T-helper 2 cell treated with Interferon-gamma antibody and Interleukin-4, amounts not matched to agents 5 μg/mL and 100 μg/mL, for 36 hours (primary cell): ENCODE measurements at regions not wholly inside any gene's neighbourhood (a gene's known extent, or its start where the extent isn't known, plus 50 kb on each side); places are given as distances from the start of the nearest gene placed in this dataset.

Experiments
- DNase-seq: peaks from one replicate; pipeline ENCODE4 v3.0.0; 2021; ENCODE audit warnings: low spot score
- H3K27ac Mint-ChIP-seq: one replicate; pipeline ENCODE4 v1.8.0; 2021; ENCODE audit warnings: mild to moderate bottlenecking, mixed read lengths
- H3K27me3 Mint-ChIP-seq: one replicate; pipeline ENCODE4 v1.8.0; 2021; ENCODE audit warnings: low read depth, mixed read lengths
- H3K36me3 Mint-ChIP-seq: one replicate; pipeline ENCODE4 v1.8.0; 2021; ENCODE audit warnings: low read depth, mixed read lengths
- H3K4me1 Mint-ChIP-seq: one replicate; pipeline ENCODE4 v1.8.0; 2021; ENCODE audit warnings: low read depth, mixed read lengths
- H3K4me3 Mint-ChIP-seq: one replicate; pipeline ENCODE4 v1.8.0; 2022; ENCODE audit warnings: mild to moderate bottlenecking, moderate library complexity, mixed read lengths
- H3K9me3 Mint-ChIP-seq: one replicate; pipeline ENCODE4 v1.8.0; 2021; ENCODE audit warnings: mixed read lengths

DNA sequence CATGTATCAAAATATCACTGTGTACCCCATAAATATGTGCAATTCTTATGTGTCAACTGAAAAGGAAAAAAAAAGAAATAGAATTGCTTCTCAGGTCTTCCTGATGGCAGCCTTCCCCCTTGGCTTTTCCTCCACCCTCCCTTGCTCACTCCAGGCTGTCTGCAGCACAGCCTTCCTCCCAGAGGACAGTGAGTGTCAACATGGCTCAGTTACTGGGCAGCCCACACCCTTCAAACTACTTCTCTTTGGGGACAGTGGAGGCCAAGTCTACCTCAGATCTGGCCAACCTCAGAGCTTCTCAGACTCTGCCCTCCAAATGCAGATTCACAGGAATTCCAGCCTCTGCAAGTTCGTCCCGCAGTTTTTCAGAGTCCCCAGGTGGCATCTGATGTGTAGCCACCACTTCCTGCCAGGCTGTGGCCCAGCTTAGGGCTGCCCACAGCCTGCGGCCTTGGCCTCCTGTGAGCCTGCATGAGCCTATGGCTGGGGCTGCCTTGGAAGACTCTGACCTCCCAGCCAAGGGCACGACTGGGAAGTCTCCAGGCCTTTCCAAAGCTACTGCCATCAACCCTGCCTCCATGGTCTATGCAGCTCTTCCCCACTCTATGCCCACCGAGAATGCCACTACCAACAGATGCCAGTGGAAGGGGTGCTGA is 148.0 kb upstream of the PWP1 start:
- Mint-ChIP-seq H3K4me3 (no peak overlapping the region), H3K4me1 (peaks cover 9% of the 10 kb centered on the region), H3K9me3 (no peaks in the 10 kb centered on the region), H3K27me3 (peaks cover 3% of the 10 kb centered on the region), H3K36me3 (no peaks in the 10 kb centered on the region), H3K27ac (no peak overlapping the region)
- DNase-seq = no peak

DNA sequence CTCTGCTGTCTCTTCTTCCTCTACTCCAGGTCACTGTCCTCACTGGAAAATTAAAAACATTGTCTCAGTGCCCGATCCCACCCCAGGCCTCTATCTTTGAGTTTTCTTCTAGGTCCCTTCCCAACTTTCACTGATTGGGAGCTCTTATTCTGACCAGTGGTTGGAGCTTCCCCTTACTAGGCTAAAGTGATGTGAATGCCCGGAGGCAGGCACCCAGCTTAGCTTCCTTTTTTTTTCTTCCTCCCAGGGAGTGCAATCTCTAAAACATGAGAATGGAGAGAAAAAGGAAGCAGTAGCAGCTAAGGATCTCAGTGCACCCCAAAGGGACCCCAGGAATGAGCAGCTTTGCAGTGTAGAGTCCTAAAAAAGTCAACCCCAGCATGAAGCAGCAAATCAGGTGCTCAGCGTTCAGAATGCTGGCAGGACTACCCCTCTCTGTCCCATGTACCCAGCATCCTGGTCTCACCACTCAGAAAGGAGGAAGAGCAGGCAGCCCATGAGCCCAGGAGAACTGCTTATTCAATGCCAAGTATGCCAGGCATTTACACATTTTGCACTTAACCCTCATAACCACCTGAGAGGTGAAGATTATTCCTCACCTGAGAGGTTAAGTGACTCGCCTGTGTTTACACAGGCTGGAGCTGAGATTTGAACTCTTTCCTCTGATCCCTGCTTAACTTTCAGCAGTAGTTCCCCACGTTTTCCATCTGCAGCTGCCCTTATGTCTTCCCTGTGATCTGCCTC is 146.2 kb upstream of the PWP1 start:
- Mint-ChIP-seq H3K4me1 (peaks cover 2% of the 10 kb centered on the region), H3K27ac (no peak overlapping the region), H3K27me3 (peaks cover under 1% of the 10 kb centered on the region), H3K36me3 (no peaks in the 10 kb centered on the region), H3K4me3 (no peak overlapping the region), H3K9me3 (no peaks in the 10 kb centered on the region)
- no peak for DNase-seq

GRCh38 chr12:107541001-107541705 is 144.4 kb upstream of the PWP1 start:
- no peak for DNase-seq
- H3K4me1 Mint-ChIP-seq = peaks cover 2% of the 10 kb centered on the region
- H3K27me3 Mint-ChIP-seq = no peaks in the 10 kb centered on the region

GRCh38 chr12:107543416-107543815 is 142.2 kb upstream of the PWP1 start:
- Mint-ChIP-seq H3K27ac (no peak overlapping the region), H3K4me1 (peaks cover 4% of the 10 kb centered on the region), H3K9me3 (no peaks in the 10 kb centered on the region), H3K4me3 (no peak overlapping the region), H3K27me3 (no peaks in the 10 kb centered on the region), H3K36me3 (no peaks in the 10 kb centered on the region)
- DNase-seq = no peak

More at GRCh38 chr12:107541001-107541705, 144.4 kb upstream of the PWP1 start:
- H3K9me3 Mint-ChIP-seq = no peaks in the 10 kb centered on the region
- no peaks in the 10 kb centered on the region for H3K36me3 Mint-ChIP-seq
- no peak overlapping the region for H3K4me3 Mint-ChIP-seq
- H3K27ac Mint-ChIP-seq = peak overlapping the region; percentile 12

DNA sequence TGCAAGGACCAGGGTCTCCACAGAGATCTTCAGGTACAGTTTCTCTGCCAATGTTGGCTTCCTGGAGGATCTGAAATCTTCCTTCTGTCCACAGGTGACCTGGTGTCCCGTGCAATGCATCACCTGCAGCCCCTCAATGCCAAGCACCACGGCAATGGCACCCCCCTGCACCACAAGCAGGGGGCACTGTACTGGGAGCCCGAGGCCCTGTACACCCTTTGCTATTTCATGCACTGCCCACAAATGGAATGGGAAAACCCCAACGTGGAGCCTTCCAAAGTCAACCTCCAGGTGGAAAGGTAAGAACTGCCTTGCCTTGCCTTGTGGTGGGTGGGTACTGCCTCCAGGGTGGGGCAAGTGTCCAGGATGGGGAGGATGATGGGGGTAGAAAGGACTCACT is 141.8 kb upstream of the PWP1 start:
- H3K9me3 Mint-ChIP-seq = no peaks in the 10 kb centered on the region
- H3K4me1 Mint-ChIP-seq = peaks cover 4% of the 10 kb centered on the region
- H3K27ac Mint-ChIP-seq = no peak overlapping the region
- no peaks in the 10 kb centered on the region for H3K27me3 Mint-ChIP-seq
- DNase-seq = no peak
- no peak overlapping the region for H3K4me3 Mint-ChIP-seq
- no peaks in the 10 kb centered on the region for H3K36me3 Mint-ChIP-seq

DNA sequence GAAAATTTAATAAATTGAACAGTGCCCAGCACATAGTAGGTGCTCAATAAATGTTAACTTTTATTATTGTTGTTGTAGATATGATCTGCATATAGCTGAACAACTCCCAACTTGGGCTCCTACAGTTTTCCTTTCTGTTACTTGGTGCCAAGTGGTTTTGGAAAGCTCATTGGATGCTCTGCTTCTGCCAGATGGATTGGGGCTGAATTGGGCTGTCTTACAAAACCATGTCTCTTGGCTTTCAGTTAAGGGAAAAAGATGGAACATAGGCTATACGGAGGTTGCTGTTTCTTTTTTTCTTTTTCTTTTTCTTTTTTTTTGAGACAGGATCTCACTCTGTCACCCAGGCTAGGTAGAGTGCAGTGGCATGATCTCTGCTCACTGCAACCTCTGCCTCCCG is 140.7 kb upstream of the PWP1 start:
- Mint-ChIP-seq H3K27ac (no peak overlapping the region), H3K4me3 (no peak overlapping the region), H3K27me3 (no peaks in the 10 kb centered on the region), H3K4me1 (peaks cover 4% of the 10 kb centered on the region), H3K9me3 (no peaks in the 10 kb centered on the region), H3K36me3 (no peaks in the 10 kb centered on the region)
- no peak for DNase-seq

GRCh38 chr12:107545737-107546353 is 139.8 kb upstream of the PWP1 start:
- no peaks in the 10 kb centered on the region for H3K36me3 Mint-ChIP-seq
- H3K4me3 Mint-ChIP-seq = no peak overlapping the region
- H3K4me1 Mint-ChIP-seq = peaks cover 4% of the 10 kb centered on the region
- no peak for DNase-seq
- H3K9me3 Mint-ChIP-seq = no peaks in the 10 kb centered on the region
- H3K27ac Mint-ChIP-seq = no peak overlapping the region
- no peaks in the 10 kb centered on the region for H3K27me3 Mint-ChIP-seq

GRCh38 chr12:107547389-107547788 is 138.2 kb upstream of the PWP1 start:
- Mint-ChIP-seq H3K27ac (no peak overlapping the region), H3K36me3 (no peaks in the 10 kb centered on the region), H3K9me3 (no peaks in the 10 kb centered on the region), H3K27me3 (no peaks in the 10 kb centered on the region), H3K4me3 (no peak overlapping the region), H3K4me1 (peaks cover 2% of the 10 kb centered on the region)
- no peak for DNase-seq

DNA sequence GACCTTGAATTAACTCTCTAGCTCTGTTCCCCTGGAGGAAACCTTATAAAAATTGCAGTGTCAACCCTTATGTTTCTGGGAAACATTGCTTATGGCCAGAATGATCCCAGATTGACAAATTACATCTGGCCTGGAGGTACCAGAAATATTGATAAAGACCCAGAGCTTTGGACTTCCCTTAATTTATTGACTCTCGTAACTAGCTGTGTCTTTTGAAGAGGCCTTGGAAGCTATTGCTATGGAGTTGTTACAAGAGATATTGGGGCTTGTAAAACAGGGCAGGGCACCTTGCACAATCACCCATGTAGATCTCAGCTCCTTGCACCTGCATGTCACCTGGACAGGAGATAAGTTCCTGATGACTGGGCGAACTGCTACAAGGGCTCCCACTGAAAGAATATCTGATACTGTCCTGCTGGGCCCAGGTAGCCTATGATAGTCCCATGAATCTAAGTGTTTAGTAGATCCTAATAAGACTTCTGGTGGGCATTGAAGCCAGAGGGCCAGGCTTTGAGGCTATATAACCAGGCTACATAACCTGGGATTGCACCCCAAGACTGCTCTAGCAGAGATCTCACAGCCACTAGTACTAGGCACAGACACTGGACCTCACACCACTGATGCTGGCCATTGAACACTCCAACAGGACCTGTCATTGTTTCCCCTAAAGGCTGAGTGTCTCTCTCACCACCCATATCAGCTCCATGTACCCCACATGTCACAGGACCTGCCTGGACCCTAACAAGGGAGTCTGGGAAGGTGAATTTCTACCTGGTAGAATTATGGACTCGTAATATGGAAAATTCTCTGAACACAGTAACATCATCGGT is 135.7 kb upstream of the PWP1 start:
- H3K36me3 Mint-ChIP-seq = no peaks in the 10 kb centered on the region
- no peak for DNase-seq
- H3K27me3 Mint-ChIP-seq = no peaks in the 10 kb centered on the region
- H3K9me3 Mint-ChIP-seq = no peaks in the 10 kb centered on the region
- no peak overlapping the region for H3K27ac Mint-ChIP-seq
- H3K4me3 Mint-ChIP-seq = no peak overlapping the region
- peaks cover 2% of the 10 kb centered on the region for H3K4me1 Mint-ChIP-seq

GRCh38 chr12:107551434-107551833 is 134.2 kb upstream of the PWP1 start:
- no peak overlapping the region for H3K27ac Mint-ChIP-seq
- H3K36me3 Mint-ChIP-seq = no peaks in the 10 kb centered on the region
- H3K4me1 Mint-ChIP-seq = no peaks in the 10 kb centered on the region

GRCh38 chr12:107552263-107552662 is 133.3 kb upstream of the PWP1 start:
- Mint-ChIP-seq H3K4me3 (no peak overlapping the region), H3K36me3 (no peaks in the 10 kb centered on the region), H3K9me3 (no peaks in the 10 kb centered on the region), H3K4me1 (no peaks in the 10 kb centered on the region), H3K27me3 (no peaks in the 10 kb centered on the region), H3K27ac (no peak overlapping the region)
- no peak for DNase-seq

More at GRCh38 chr12:107551434-107551833, 134.2 kb upstream of the PWP1 start:
- H3K27me3 Mint-ChIP-seq = no peaks in the 10 kb centered on the region
- DNase-seq = no peak
- H3K4me3 Mint-ChIP-seq = no peak overlapping the region
- no peaks in the 10 kb centered on the region for H3K9me3 Mint-ChIP-seq

DNA sequence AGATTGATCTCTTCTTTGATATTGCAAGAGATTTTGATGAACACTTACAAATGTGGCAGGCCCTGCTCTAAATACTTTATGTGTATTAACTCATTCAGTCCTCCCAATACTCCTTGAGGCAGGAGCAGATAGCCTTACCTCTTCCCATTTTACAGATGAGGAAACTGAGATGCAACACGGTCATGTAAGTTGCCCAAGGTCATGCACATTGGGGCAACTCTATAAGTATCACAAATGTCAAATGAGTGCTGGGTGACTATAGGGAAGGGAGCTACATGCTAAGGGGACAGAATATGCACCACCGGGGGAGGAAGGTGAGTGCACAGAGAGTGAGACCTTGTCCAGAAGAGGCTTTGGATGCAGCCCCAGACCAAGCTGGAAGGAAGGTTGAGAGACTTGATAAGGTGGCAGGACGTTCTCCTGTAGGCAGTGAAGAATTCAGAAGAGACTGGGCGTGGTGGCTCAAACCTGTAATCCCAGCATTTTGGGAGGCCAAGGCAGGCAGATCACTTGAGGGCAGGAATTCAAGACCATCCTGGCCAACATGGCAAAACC is 132.3 kb upstream of the PWP1 start:
- Mint-ChIP-seq H3K36me3 (no peaks in the 10 kb centered on the region), H3K4me1 (no peaks in the 10 kb centered on the region), H3K27ac (no peak overlapping the region), H3K9me3 (no peaks in the 10 kb centered on the region), H3K27me3 (no peaks in the 10 kb centered on the region), H3K4me3 (no peak overlapping the region)
- DNase-seq = no peak

DNA sequence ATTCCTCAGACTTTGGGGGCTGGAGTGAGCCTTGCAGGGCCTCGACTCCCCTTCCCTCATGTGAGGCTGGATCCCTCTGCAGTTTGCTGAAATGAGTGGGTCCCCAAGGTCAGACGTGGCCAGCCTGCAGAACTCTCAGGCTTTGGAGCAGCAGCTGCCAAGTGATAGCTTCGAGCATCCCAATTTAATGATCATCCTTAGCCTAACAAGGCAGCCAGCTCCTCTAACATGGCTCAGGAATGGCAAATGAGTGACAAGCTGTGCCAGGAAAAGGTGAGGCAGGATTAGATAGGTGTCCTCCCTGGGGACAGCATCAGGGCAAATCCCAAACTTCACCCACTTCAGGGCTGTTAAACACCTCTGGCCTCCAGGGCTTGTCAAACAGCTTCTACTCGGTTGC is 130.7 kb upstream of the PWP1 start:
- H3K4me3 Mint-ChIP-seq = no peak overlapping the region
- no peak for DNase-seq
- H3K9me3 Mint-ChIP-seq = no peaks in the 10 kb centered on the region
- H3K36me3 Mint-ChIP-seq = no peaks in the 10 kb centered on the region
- H3K4me1 Mint-ChIP-seq = no peaks in the 10 kb centered on the region
- no peaks in the 10 kb centered on the region for H3K27me3 Mint-ChIP-seq
- no peak overlapping the region for H3K27ac Mint-ChIP-seq
